ENCODE measurements at regions not wholly inside any gene's neighbourhood (a gene's known extent, or its start where the extent isn't known, plus 50 kb on each side); places are given as distances from the start of the nearest gene placed in this dataset.
A peak's percentile ranks its signal among the peaks of the same experiment; 100 is the strongest.

DNA sequence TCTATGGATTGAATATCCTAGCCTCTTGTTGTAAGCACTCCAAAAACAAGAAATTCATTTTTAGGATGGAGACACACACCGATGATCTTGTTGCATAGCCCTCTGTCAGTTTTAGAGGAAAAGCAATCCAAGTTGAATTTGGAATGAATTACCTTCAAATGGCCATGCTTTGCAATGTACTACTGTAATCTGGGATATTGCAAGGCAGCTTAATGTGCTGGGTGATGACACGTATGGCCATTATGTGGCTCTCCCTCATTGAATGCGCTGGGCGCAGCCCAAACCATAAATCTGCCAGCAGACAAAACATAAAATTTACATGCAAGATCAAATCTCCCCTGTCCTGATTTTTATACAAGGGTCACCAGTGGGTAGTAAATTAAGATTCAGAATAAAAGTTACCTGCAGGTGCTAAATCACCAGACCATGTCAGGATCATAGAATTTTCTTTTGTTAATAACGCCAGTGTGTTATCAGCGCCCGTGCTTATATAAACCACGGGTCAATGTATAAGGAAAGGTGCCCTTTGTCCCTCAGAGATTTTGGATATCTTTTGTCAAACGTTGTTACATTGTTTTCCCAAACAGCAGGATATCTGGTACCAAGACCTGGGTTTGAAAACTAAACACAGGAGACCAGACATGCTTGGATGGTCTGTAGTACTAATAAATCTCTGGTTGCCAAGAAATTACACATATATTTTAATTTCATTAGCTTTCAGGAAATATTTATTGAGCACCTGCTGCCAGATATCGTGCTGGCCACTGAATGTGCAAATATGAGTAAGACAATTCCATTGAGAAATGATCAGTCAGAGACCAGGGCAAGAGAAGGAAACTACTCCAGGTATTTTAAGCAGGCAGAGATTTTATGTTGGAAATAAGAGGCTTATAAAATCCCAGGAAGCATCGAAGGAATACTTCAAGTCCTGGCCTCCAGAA lies 237.1 kb downstream of the EBLN2 start:
- peak; percentile 78 for DNase-seq

DNA sequence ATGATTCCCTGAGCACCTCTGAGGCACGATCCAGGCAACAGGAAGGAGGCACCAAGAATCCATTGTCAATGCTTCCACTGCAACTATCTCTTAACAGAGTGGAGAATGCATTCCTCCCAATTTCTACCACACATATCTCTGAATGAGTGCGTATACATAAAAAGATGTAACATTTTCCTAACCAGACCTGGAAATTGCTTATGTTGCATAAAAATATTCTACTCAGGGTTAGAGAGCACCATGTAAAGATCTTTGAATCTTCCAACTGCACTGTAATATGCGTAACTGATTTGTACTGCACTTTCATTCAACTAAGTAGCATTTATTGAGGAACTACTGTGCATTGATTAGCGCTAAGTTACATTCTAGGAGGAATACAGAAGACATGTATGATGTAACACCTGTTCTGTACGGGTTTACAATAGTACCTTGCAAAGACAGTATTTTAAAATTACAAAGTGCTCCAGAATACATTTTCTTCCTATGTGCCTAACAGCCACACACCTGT lies 237.8 kb downstream of the EBLN2 start:
- DNase-seq = no peak

DNA sequence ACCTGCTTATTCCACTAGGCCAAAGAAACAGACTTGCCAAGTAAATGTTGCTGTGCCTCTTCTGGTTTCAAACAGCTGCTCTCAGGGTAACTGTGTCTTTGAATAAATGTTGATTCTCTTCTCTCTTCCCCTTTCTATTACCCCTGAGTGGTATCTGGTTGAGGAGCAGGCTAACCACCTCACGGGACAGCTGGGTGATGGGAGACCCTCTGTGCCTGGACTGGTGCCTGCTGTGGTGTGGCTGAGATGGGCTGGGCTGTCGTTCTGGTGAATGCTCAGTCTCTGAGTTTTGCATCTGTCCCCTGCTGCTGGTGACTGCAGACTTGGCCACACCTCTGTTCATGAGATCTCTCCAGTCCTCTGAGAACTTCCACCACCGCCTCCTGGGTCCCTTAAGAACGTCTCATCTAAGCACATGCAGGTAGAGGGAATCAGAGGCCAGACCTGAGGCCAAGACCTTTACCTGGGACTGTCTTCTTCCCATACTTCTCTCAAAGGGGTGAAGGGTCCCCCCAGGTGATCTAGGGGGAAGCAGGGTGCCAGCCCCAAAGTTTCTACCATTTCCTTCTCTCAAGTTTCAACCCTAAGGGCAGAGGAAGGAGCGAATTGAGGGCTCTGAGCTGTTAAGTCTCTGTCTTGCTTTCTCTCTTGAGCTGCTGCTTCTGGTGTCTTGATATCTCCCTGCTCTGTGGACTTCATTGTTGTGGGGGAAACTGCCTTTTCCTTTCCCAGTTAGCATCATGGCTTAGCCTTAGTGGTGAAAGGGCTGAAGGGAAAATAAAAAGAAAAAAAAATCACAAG lies 252.9 kb downstream of the EBLN2 start:
- DNase-seq = no peak

DNA sequence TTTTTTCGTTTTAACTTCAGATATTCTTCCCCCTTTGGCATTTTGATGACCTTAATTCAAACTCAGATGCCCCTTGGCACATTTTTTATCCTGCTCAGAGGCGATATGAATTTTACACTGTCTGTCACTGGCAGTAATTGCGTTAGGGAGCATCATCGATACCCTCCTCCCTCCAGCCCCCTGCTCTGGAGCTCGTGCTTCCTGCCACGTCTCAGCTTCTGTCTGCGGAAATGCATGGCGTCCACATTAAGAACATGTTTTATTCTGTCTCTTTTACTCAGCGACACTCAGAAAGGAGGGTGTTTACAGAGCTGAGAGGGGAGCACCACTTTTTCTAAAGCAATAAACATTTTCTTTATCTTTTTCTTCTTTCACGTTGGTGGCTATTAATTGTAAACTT lies 254.2 kb downstream of the EBLN2 start:
- DNase-seq = no peak

DNA sequence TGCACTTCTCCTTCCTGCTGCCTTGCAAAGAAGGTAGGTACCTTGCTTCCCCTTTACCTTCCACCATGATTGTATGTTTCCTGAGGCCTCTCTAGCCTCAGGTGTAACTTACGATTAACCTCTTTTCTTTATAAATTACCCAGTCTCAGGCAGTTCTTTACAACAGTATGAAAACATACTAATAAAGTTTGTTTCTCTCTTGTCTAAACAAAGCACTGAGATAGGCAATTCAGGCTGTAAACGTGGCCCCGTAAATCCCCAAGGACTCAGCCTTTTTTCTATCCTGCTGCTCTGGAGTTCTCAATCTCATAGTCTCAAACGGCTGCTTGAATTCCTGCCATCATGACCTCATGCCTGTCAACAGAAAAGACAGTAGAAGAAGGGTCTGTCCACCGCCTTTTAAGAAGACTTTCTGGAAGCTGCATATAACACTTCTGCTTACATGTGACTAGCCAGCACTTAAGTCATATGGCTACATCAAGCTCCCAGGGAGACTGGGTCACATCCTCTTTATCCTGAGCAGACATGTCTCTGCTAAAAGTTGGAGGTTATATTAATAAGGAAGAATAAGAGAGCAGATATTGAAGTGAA lies 257.8 kb downstream of the EBLN2 start:
- no peak for DNase-seq

DNA sequence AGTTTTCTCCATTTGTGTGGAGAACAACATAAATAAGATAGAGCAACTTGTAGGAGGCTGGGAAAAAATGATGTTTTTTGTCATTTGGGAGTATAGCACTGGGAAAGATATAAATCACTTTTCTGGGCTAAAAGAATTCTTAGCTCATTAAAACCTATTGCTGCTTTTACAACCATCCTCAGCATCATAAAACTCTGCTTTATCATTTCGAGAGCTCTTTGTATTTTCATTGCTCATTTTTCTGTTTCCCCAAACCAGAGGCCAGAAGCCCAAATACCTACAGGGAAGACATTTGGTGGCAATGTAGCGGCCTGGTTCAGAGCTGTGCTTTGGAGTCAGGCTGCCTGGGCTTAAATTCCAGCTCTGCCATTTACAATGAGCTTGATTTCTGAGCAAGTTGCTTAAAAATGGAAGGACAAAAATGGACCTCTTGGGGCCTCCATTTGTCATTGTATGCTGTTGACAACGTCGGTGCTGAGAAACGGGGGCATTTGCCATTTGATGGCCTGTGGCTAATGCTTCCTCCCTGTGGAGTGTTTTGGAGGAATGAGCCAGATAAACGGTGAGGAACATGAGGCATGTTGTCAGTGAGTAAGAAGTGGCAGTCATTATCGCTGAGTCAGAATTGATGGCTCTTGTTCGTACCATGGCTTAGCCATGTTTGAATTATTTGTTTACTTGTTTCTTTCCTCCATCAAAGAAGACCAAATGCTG lies 260.0 kb downstream of the EBLN2 start:
- DNase-seq = no peak

DNA sequence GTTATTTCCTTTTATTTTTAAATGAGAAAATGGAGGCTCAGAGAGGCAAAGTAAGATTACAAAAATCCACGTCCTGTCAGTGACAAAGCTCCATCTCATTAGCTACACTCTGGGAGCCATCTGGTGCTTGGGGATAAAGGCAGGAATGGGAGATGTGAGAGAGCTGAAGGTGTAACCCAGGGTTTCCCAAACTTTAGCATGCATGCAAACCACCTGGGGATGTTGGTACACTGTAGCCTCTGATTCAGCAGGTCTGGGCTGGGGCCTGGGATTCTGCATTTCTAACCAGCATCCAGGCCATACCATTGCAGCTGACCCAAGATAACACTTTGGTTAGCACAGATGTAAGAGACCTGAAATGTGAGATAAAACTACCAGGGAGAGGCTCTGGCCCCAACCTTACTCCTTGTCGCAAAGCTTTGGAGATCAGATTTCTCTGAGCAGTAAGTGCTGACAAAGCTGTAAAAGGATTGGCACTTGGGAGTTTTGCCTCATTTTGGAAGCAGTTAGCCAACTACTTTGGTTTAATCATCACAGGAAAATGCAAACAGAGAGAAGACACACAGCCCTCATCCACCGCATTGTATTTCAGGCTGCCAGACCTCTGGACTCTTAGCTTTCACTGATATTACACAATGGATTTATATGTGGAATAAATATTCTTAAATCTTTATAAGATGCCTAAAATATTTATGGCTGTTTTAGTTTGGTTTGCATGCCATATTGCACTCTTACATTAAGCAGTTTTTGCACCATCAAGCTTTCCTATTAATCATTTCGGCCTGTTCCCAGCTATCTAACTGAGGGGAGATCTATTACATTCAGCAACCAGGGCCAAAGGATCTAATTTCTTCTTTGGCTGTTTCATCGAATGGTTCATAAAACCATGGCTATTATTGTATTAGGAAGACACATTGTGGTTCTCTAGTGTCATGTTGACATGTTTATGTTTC lies 263.0 kb downstream of the EBLN2 start:
- DNase-seq = no peak

DNA sequence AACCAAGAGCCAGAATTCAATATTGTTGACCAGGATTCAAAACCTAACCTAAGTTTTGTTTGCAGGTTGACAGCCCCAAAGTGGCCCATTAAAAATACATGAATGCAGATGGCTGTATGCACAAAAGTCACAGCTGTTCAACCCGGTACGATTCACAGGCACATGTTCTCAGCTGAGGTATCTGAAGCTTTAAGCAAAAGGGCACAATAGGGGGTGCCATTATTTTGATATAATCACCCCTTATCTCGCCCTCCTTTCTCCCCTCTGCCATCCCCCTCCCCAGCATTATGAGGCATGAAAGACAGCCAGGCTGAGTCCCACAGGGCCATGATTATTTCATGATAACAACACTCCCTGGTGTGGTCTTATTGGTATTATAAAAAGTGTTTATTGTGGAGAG lies 264.9 kb downstream of the EBLN2 start:
- no peak for DNase-seq

DNA sequence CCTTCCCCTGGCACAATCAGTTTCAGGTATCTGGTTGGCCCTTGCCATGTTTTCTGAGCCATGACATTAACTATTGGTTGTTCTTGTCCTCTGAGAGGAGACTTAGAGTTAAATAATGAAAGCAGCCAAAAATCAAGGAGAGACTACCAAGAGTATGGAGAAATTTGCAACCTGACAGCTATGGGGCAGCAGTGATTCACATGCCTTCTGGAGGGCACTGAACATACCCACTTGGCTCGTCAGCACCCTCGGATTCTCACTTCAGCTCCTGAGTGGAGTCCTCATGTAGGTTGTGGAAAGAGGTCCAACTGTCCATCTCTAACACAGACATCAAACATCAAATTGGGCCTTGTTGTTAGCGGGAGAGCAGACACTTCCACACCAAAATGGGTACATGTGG lies 265.6 kb downstream of the EBLN2 start:
- DNase-seq = no peak
